ENCODE measurements at regions not wholly inside any gene's neighbourhood (a gene's known extent, or its start where the extent isn't known, plus 50 kb on each side); places are given as distances from the start of the nearest gene placed in this dataset.
"Not testable (repeated sequence)": the region's sequence is repeated elsewhere in the genome, so short reads cannot be mapped to it uniquely, and the experiment has no call there.

- Mint-ChIP-seq H3K4me3 (no peak overlapping the region), H3K36me3 (peaks cover 5% of the 10 kb centered on the region), H3K4me1 (no peaks in the 10 kb centered on the region), H3K27ac (no peak overlapping the region), H3K9me3 (peaks cover 0 to 7% (median 5%) of the 10 kb centered on the region in 7 donors), H3K27me3 (peaks cover 14% of the 10 kb centered on the region)
- Histone ChIP-seq H3K9me3 (ENCODE audit: control insufficient read depth in 2 of 2, low read length in 2 of 2) (no peaks in the 10 kb centered on the region), H3K4me1 (ENCODE audit: control insufficient read depth, insufficient read depth, low read length, poor library complexity, severe bottlenecking) (no peaks in the 10 kb centered on the region), H3K4me3 (ENCODE audit: low read depth, low read length) (no peak overlapping the region), H3K27ac (ENCODE audit: insufficient read depth, low read length, poor library complexity, severe bottlenecking) (no peak overlapping the region), H3K36me3 (ENCODE audit: control insufficient read depth, insufficient read depth, low read length) (no peaks in the 10 kb centered on the region), H3K27me3 (ENCODE audit: control insufficient read depth, insufficient read depth, low read length) (peaks cover 2% of the 10 kb centered on the region)
- ATAC-seq (ENCODE audit: low read depth in 2 of 2) = no peak
- no peak for DNase-seq
Observed at GRCh38 chr6:47423079-47423478, 54.5 kb upstream of the CD2AP start.

GRCh38 chr6:47424436-47424836 is 53.2 kb upstream of the CD2AP start:
- DNase-seq = no peak
- no peak overlapping the region for H3K27ac Mint-ChIP-seq
- ATAC-seq (ENCODE audit: low read depth in 2 of 2) = no peak
- peaks cover 0 to 12% (median 7%) of the 10 kb centered on the region in 7 donors for H3K9me3 Mint-ChIP-seq
- no peaks in the 10 kb centered on the region for H3K9me3 ChIP-seq (ENCODE audit: control insufficient read depth in 2 of 2, low read length in 2 of 2)
- no peaks in the 10 kb centered on the region for H3K27me3 ChIP-seq (ENCODE audit: control insufficient read depth, insufficient read depth, low read length)
- no peaks in the 10 kb centered on the region for H3K4me1 ChIP-seq (ENCODE audit: control insufficient read depth, insufficient read depth, low read length, poor library complexity, severe bottlenecking)
- H3K27ac ChIP-seq (ENCODE audit: insufficient read depth, low read length, poor library complexity, severe bottlenecking) = no peak overlapping the region
- no peaks in the 10 kb centered on the region for H3K4me1 Mint-ChIP-seq
- peaks cover 5% of the 10 kb centered on the region for H3K36me3 Mint-ChIP-seq
- no peaks in the 10 kb centered on the region for H3K36me3 ChIP-seq (ENCODE audit: control insufficient read depth, insufficient read depth, low read length)
- H3K4me3 Mint-ChIP-seq = no peak overlapping the region
- peaks cover 18% of the 10 kb centered on the region for H3K27me3 Mint-ChIP-seq
- no peak overlapping the region for H3K4me3 ChIP-seq (ENCODE audit: low read depth, low read length)

GRCh38 chr6:47425724-47426123 is 51.9 kb upstream of the CD2AP start:
- H3K9me3 ChIP-seq (ENCODE audit: control insufficient read depth in 2 of 2, low read length in 2 of 2); H3K4me3 ChIP-seq (ENCODE audit: low read depth, low read length); H3K27ac ChIP-seq (ENCODE audit: insufficient read depth, low read length, poor library complexity, severe bottlenecking); H3K27me3 ChIP-seq (ENCODE audit: control insufficient read depth, insufficient read depth, low read length); H3K4me1 ChIP-seq (ENCODE audit: control insufficient read depth, insufficient read depth, low read length, poor library complexity, severe bottlenecking); H3K4me3 Mint-ChIP-seq; DNase-seq; H3K36me3 Mint-ChIP-seq; ATAC-seq (ENCODE audit: low read depth in 2 of 2); H3K36me3 ChIP-seq (ENCODE audit: control insufficient read depth, insufficient read depth, low read length); H3K4me1 Mint-ChIP-seq: not testable (repeated sequence)
- Mint-ChIP-seq H3K27me3 (peaks cover 19% of the 10 kb centered on the region), H3K9me3 (peaks cover 0 to 21% (median 8%) of the 10 kb centered on the region in 7 donors), H3K27ac (peak overlapping the region in 1 of 3 donors; percentile 16)

GRCh38 chr6:47426524-47427302 is 50.9 kb upstream of the CD2AP start:
- Mint-ChIP-seq H3K27me3 (peaks cover 19% of the 10 kb centered on the region), H3K36me3 (peaks cover 5% of the 10 kb centered on the region)
- no peak for ATAC-seq (ENCODE audit: low read depth in 2 of 2)

GRCh38 chr6:47427680-47428079 is 49.9 kb upstream of the CD2AP start:
- Mint-ChIP-seq H3K27me3 (peaks cover 15% of the 10 kb centered on the region), H3K27ac (no peak overlapping the region), H3K4me1 (no peaks in the 10 kb centered on the region), H3K36me3 (peaks cover 5% of the 10 kb centered on the region), H3K9me3 (peaks cover 0 to 24% (median 9%) of the 10 kb centered on the region in 7 donors), H3K4me3 (no peak overlapping the region)
- no peaks in the 10 kb centered on the region for H3K27me3 ChIP-seq (ENCODE audit: control insufficient read depth, insufficient read depth, low read length)
- H3K27ac ChIP-seq (ENCODE audit: insufficient read depth, low read length, poor library complexity, severe bottlenecking) = no peak overlapping the region
- peaks cover 0 to 2% of the 10 kb centered on the region in 2 experiments for H3K9me3 ChIP-seq (ENCODE audit: control insufficient read depth in 2 of 2, low read length in 2 of 2)
- DNase-seq (no peak), ATAC-seq (ENCODE audit: low read depth in 2 of 2) (no peak)
- no peaks in the 10 kb centered on the region for H3K4me1 ChIP-seq (ENCODE audit: control insufficient read depth, insufficient read depth, low read length, poor library complexity, severe bottlenecking)
- no peak overlapping the region for H3K4me3 ChIP-seq (ENCODE audit: low read depth, low read length)
- H3K36me3 ChIP-seq (ENCODE audit: control insufficient read depth, insufficient read depth, low read length) = no peaks in the 10 kb centered on the region

More at GRCh38 chr6:47426524-47427302, 50.9 kb upstream of the CD2AP start:
- Mint-ChIP-seq H3K27ac (no peak overlapping the region), H3K4me3 (no peak overlapping the region), H3K9me3 (peaks cover 0 to 24% (median 9%) of the 10 kb centered on the region in 7 donors), H3K4me1 (no peaks in the 10 kb centered on the region)
- Histone ChIP-seq H3K9me3 (ENCODE audit: control insufficient read depth in 2 of 2, low read length in 2 of 2) (peaks cover 0 to 2% of the 10 kb centered on the region in 2 experiments), H3K4me3 (ENCODE audit: low read depth, low read length) (no peak overlapping the region), H3K36me3 (ENCODE audit: control insufficient read depth, insufficient read depth, low read length) (no peaks in the 10 kb centered on the region), H3K27ac (ENCODE audit: insufficient read depth, low read length, poor library complexity, severe bottlenecking) (no peak overlapping the region), H3K27me3 (ENCODE audit: control insufficient read depth, insufficient read depth, low read length) (no peaks in the 10 kb centered on the region), H3K4me1 (ENCODE audit: control insufficient read depth, insufficient read depth, low read length, poor library complexity, severe bottlenecking) (no peaks in the 10 kb centered on the region)
- no peak for DNase-seq

All from CD4-positive, CD25-positive, alpha-beta regulatory T cell (primary cell).